Activated CD4-positive, alpha-beta T cell treated with anti-CD3 and anti-CD28 coated beads, Interleukin-10, Interleukin-2, amounts not matched to agents 100 ng/mL and 50 ng/mL, durations not matched to agents 16 hours and 8 hours (primary cell): ENCODE measurements at regions not wholly inside any gene's neighbourhood (a gene's known extent, or its start where the extent isn't known, plus 50 kb on each side); places are given as distances from the start of the nearest gene placed in this dataset.

Experiments
- DNase-seq: peaks from one replicate; pipeline ENCODE4 v3.0.0-alpha.2; 2020

- no peak for DNase-seq
These were observed 145.2 kb upstream of the BMPER start for GRCh38 chr7:33760146-33760545.

DNA sequence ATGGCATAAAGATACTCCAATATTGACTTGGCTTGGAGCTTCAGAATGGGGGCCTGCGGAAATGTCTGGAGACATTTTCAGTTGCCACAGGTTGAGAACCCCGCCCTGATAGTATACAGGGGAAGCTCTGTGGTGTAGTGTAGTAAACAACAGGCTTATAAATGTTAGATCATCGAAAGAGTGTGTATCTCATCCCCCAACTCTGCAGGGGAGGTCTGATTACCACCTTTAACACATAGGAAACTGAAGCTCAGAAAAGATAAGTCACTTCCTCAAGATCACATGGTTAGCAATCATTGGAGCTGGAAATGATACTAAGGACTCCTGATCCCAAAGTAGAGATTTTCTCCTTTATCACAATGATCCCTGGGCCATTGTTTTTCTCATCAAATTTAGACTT is 144.5 kb upstream of the BMPER start:
- DNase-seq, result no peak

- no peak for DNase-seq
These were observed 143.8 kb upstream of the BMPER start for GRCh38 chr7:33761449-33762080.

DNA sequence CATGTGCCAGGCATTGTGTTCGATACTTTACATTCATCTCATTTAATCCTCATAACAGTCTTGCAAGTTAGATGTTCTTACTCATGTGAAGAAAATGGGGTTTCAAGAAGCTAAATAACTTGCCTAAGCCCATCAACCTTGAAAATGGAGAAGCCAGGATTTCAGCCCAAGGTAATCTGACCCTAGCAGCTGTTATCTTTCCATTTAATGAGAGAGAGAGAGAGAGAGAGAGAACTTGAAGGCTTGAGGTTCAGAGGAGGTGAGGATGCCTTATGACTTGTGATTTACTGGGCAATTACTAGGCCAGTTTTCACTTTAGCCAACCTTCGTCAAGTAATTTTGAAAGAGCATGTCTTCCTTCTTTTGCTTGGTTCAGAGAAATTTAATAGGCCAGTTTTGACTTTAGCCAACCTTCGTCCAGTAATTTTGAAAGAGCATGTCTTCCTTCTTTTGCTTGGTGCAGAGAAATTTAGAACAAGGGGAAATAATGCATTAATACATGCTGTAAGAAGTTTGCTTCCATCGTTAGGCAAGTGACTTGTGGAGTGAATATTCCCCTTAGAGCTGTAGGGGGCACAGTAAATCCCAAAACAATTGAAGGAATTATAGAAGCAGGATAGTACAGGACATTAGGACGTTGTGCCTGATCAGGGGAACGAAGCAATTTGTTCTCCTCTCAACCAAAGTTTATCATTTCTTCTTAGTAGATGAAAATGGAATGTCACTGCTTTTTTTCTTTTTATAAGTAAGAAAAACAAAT is 143.0 kb upstream of the BMPER start:
- no peak for DNase-seq

DNA sequence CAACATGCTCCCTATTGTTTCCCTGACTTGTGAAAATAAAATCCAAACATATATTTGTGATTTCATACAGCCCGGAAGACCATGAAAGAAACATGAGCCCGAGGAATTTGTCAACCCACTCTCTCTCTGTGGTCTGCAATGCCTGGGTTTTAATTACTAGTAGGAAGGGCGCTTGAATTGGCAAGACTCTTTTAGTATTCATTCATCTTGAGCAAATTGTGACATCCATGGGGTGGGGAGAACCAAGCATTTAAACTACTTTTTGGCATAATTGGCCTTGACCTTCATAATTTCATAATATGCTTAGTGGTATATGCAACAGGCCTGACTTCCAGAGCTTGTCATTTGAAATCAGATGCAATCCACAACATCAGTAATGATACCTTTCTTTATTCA is 142.4 kb upstream of the BMPER start:
- DNase-seq, result no peak

DNA sequence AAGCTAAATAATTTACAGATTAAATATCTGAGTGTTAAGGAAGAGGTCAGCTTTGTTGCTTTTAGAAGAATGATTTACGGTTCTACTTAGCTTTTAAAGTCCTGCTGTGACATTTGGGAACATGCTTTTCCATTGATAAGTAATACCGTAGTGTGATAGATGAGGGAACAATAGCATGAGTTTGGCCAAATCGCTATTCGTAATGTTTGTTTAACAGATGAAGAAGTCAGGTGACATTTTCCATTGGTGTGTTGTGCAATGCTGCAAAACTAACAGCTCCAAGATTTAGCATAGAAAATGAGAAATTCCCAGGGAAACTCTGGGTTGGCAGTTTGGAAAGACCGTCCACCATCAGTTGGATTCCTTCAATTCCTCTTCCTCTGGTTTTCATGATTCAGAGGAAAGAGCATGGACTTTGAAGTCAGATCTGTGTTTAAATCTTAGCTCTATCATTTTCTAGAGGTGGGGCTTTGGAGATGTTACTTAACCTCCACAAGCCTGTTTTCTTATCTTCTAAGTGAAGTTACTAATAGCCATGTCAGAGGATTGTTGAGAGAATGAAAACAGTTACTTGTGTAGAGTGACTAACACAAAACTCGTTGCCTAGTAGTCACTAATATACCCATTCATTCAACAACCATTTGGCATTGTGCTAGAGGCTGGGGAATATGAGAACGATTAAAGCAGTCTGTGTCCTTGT is 140.4 kb upstream of the BMPER start:
- no peak for DNase-seq

GRCh38 chr7:33766405-33766804 is 138.9 kb upstream of the BMPER start:
- no peak for DNase-seq

DNA sequence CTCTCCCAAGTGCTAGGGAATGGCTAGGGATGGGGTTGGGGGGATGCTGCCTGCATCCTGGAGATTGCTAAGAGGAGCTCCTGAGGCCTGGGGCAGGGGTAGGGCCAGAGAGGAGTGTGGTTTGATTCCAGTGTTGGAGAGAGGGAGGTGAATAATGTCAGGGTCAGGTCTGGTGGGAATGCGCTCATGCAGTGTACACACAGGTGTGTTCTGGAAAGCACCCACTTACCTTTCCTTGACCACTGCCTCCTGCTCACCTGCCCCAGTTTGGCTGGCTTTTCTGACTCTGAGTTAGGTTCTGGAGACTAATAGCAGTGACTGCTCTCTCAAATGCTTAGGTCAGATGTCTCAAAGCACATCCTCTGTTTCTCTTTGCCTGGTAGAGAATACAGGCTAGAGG is 135.4 kb upstream of the BMPER start:
- no peak for DNase-seq

- no peak for DNase-seq
These were observed 134.8 kb upstream of the BMPER start for GRCh38 chr7:33770576-33770975.

- DNase-seq, result no peak
These were observed 133.9 kb upstream of the BMPER start for GRCh38 chr7:33771422-33771821.

- peak; percentile 20 for DNase-seq
These were observed 132.3 kb upstream of the BMPER start for GRCh38 chr7:33773053-33773452.

GRCh38 chr7:33774762-33775523 is 130.4 kb upstream of the BMPER start:
- DNase-seq, result no peak

DNA sequence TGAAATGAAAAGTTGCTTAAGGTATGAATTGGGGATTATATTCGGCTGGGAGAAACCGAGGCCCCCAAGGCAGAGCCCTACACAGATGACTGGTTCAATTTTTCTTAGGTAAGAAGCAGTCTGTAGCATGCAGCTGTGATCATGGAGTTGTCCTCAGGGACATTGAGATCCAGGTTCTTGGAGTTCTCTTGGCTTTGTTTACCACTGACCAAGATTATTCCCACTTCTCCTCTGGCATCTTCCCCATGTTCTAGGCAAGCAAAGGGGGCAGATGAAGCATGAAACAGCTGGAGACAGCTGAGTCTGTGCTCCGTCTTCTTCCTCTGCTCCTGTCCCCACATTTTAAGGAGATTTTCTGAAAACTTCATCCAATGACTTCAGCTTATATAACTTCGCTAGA is 129.5 kb upstream of the BMPER start:
- DNase-seq, result no peak

DNA sequence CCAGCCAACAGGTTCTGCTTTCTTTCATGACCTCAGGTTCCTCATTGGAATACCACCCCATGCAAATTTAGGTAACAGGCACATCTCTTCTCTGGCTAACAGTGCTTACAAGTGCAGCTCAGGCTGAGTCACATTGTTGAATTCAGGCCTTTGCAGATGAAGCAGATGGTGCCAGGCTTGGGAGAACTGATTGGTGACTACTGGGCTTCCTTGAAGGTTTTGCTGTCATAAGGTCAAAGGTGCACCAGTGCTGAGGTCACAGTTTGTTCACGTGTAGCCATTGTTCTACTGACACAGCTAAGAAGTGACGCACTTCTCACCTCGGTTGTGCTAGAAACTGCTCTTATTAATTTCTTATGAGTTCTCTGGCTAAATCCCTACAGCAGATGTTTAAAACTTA is 128.6 kb upstream of the BMPER start:
- no peak for DNase-seq

GRCh38 chr7:33778195-33778594 is 127.1 kb upstream of the BMPER start:
- no peak for DNase-seq

GRCh38 chr7:33779216-33779615 is 126.1 kb upstream of the BMPER start:
- no peak for DNase-seq

GRCh38 chr7:33781167-33781566 is 124.2 kb upstream of the BMPER start:
- no peak for DNase-seq

- DNase-seq, result no peak
These were observed 123.5 kb upstream of the BMPER start for GRCh38 chr7:33781796-33782195.

GRCh38 chr7:33784000-33784399 is 121.3 kb upstream of the BMPER start:
- no peak for DNase-seq

DNA sequence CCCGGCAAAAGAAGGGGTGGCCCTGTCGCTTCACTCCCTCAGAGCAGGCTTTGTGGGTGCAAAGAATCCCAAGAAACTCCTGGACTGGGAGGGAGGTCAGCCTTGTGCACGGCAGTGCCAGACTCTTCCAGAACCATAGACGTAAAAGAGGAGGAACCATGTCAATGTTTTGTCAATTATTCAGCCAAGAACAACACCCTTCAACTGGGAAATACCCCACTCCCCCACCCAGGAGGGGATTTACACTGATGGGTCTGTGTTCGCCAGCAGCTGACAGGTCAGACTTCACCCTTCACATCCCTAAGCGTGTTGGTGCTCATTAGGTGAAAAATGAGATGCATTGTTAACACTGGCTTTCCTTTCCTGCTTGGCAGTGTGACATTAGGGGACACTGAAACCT is 116.8 kb upstream of the BMPER start:
- DNase-seq, result no peak

DNA sequence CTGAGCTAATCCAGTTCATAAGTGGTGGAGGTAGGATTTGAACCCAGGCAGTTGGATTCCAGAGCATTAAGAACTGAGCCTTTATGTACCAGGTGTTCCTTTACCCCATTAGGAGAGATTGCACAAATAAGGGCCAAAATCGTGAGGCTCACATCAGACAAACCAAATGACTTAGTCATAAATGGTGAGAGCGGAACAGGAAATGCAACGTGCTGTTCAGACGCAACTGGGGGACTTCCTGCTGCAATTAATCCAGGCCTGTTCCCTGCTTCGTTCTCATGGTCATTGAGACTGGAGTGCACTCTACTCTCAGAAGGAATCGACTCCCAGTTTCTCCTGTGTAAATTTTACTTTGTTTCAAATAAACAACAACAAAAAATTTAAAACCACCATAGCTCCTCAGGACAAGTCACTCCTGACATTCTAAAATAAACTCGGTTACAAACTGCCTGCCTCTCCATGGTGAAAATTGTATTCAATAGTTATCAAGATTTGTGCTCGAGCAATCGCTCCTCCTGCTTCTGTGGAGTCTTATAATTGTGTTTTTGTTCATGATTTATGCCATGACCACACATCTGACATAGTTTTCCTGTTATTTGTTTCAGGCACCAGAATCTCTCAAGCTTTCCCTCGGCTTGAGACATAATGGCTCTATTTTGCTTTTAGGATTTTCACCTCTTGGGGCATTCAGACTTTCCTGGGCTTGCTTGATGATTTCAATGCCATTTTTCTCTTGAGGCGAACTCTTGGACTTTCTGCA is 115.3 kb upstream of the BMPER start:
- DNase-seq, result no peak

DNA sequence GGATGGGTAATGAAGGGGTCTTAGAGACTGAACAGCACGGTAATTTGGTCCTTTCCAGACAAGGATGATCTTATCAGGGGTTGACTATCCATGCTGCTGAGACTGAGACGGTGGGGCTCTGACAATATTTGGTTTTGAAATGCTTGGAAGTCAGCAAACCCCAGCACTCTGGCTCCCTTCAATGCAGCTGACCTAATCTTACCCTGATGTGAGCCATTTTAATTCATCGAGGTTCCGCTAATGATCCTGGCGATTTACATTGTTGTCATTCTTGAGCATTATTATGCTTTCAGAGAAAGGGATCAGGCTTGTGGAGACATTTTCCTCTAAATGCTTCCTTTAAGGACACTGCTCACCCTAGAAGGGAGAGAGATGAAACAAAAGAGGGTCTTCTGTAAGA is 114.6 kb upstream of the BMPER start:
- no peak for DNase-seq

DNA sequence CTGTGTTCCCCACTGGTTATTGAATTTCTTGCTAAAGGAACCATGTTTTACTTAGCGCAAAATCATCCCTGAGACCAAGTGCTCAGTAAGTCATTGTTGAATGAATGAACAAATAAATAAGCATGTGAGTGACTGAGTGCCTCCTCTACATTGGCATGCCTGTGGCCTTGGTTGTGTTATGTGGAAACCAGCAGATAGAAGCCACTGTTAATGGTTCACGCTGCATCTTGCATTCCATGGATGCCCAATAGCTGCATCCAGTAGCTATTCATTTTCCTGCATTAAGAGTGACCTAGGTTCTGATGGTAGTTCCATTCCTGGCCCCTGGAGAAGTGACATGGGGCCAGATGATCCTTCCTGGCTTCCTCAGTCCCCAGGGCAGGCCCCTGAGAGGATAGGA is 113.3 kb upstream of the BMPER start:
- DNase-seq, result no peak
